ENCODE measurements at regions not wholly inside any gene's neighbourhood (a gene's known extent, or its start where the extent isn't known, plus 50 kb on each side); places are given as distances from the start of the nearest gene placed in this dataset.

DNA sequence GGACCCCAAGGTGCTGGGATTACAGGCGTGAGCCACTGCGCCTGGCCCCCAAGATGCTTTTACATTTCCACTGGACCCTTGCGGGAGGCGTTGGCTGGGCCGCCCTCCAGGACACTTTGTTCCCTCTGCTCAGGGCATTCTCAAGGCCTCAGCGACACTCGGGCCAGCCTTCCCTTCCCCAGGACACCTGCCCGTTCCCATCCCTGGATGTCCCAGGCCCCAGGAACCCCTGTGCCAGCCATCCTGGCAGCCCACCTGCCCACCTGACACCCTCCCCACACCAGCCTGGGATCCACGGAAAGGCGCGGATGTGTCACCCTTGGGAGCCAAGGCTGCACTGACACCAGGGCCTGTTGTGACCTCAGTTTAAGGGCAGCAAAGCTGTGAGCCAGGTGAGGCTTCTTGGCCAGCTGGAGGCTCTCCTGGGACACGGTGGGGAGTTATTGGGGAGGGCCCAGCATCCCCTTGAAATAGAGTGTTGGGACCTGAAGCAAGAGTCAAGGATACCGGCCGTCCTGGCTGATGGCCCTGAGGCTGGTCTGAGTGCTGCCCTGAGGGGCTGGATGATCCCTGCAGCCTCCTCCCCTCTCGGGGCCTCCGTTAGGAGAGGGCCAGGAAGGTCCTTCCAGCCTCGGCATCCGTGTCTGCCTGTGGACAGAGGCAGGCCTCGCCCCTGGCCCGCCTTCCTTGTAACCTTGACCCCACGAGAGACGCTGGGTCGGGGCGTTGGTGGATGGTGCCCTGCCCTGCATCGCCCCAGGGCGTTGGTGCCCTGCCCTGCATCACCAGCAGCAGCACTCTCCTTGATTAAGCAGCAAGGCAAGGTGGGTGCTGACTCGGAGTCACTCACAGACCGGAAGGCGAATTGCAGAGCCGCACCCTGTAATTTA lies 84.2 kb upstream of the BHLHE23 start:
- ChIA-PET POLR2A (no interaction called here), CTCF (ENCODE audit: low intra/inter-chr PET ratio) (no interaction called here)
- Histone ChIP-seq H3K79me2 (ENCODE audit: control insufficient read depth, insufficient read depth, low read length) (no peaks in the 10 kb centered on the region), H3K4me3 (no peak overlapping the region), H3K4me2 (ENCODE audit: insufficient read depth, low read length) (no peak overlapping the region), H3K9ac (ENCODE audit: insufficient read depth in 1 of 2, low read depth in 2 of 2, low read length in 2 of 2) (no peak overlapping the region), H3K9me1 (ENCODE audit: control insufficient read depth, insufficient read depth, low read length) (no peaks in the 10 kb centered on the region), H3K27ac (ENCODE audit: extremely low read depth, low read depth, low read length) (no peak overlapping the region), H2AFZ (ENCODE audit: low read depth, low read length) (no peak overlapping the region), H4K20me1 (replicated peaks; ENCODE audit: control insufficient read depth, insufficient read depth, low read length) (peaks cover 15% of the 10 kb centered on the region; the same call in 1 of the 2 replicates), H3K9me3 (replicated peaks; ENCODE audit: control insufficient read depth, insufficient read depth, low read depth, low read length) (no peaks in the 10 kb centered on the region), H3K36me3 (ENCODE audit: control insufficient read depth, insufficient read depth, low read length) (no peaks in the 10 kb centered on the region), H3K27me3 (ENCODE audit: control insufficient read depth in 2 of 2, insufficient read depth in 2 of 2, low read length in 2 of 2) (peaks cover 61 to 96% of the 10 kb centered on the region in 2 experiments), H3K4me1 (replicated peaks in 1 of 2; ENCODE audit: control insufficient read depth in 2 of 2, insufficient read depth in 2 of 2, low read length in 2 of 2) (peaks cover 0 to 9% of the 10 kb centered on the region in 2 experiments; a peak in 1 of 5 replicates)
- no peak for ATAC-seq
- FAIRE-seq = no peak
- in situ Hi-C loops (cut with MboI) = no loop called here
- DNase-seq (ENCODE audit: extremely low read depth in 1 of 4, low spot score in 3 of 4) = no peak
- 1% methylated on average over 24 of the region's 30 CpGs for WGBS (ENCODE audit: insufficient coverage, low coverage, missing lambda C conversion rate)
- intact Hi-C loops (cut with micrococcal nuclease) = no loop called here
- no TSS peak for BruUV-seq (replicated peaks)
- TF ChIP-seq RNF2 (IDR thresholded peaks at IDR 0.05) = no peak
- no peak for TF ChIP-seq SMARCC2 (IDR thresholded peaks at IDR 0.05; ENCODE audit: low read depth)
- TF ChIP-seq, protein P1, sequence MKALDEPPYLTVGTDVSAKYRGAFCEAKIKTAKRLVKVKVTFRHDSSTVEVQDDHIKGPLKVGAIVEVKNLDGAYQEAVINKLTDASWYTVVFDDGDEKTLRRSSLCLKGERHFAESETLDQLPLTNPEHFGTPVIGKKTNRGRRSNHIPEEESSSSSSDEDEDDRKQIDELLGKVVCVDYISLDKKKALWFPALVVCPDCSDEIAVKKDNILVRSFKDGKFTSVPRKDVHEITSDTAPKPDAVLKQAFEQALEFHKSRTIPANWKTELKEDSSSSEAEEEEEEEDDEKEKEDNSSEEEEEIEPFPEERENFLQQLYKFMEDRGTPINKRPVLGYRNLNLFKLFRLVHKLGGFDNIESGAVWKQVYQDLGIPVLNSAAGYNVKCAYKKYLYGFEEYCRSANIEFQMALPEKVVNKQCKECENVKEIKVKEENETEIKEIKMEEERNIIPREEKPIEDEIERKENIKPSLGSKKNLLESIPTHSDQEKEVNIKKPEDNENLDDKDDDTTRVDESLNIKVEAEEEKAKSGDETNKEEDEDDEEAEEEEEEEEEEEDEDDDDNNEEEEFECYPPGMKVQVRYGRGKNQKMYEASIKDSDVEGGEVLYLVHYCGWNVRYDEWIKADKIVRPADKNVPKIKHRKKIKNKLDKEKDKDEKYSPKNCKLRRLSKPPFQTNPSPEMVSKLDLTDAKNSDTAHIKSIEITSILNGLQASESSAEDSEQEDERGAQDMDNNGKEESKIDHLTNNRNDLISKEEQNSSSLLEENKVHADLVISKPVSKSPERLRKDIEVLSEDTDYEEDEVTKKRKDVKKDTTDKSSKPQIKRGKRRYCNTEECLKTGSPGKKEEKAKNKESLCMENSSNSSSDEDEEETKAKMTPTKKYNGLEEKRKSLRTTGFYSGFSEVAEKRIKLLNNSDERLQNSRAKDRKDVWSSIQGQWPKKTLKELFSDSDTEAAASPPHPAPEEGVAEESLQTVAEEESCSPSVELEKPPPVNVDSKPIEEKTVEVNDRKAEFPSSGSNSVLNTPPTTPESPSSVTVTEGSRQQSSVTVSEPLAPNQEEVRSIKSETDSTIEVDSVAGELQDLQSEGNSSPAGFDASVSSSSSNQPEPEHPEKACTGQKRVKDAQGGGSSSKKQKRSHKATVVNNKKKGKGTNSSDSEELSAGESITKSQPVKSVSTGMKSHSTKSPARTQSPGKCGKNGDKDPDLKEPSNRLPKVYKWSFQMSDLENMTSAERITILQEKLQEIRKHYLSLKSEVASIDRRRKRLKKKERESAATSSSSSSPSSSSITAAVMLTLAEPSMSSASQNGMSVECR (CRISPR knock-in tag; IDR thresholded peaks at IDR 0.05) = no peak
- TF ChIP-seq PCBP2 (IDR thresholded peaks at IDR 0.05; ENCODE audit: low read depth, low read length, poor library complexity, severe bottlenecking) = no peak
- no peak for TF ChIP-seq CBFA2T2 (conservative IDR thresholded peaks at IDR 0.05)
- TF ChIP-seq HMG20A (CRISPR knock-in tag; conservative IDR thresholded peaks at IDR 0.05) = no peak
- TF ChIP-seq, protein P2, sequence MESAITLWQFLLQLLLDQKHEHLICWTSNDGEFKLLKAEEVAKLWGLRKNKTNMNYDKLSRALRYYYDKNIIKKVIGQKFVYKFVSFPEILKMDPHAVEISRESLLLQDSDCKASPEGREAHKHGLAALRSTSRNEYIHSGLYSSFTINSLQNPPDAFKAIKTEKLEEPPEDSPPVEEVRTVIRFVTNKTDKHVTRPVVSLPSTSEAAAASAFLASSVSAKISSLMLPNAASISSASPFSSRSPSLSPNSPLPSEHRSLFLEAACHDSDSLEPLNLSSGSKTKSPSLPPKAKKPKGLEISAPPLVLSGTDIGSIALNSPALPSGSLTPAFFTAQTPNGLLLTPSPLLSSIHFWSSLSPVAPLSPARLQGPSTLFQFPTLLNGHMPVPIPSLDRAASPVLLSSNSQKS (CRISPR knock-in tag; IDR thresholded peaks at IDR 0.05) = no peak
- no peak for TF ChIP-seq FOXK1 (CRISPR knock-in tag; IDR thresholded peaks at IDR 0.05; ENCODE audit: borderline replicate concordance)
- no peak for TF ChIP-seq SMAD2 (IDR thresholded peaks at IDR 0.05; ENCODE audit: low read depth, low read length)
- no peak for TF ChIP-seq KLF10 (CRISPR knock-in tag; IDR thresholded peaks at IDR 0.05)
- TF ChIP-seq HMGXB4 (CRISPR knock-in tag; IDR thresholded peaks at IDR 0.05) = no peak

Measured in K562 (cell line).